ENCODE measurements at regions not wholly inside any gene's neighbourhood (a gene's known extent, or its start where the extent isn't known, plus 50 kb on each side); places are given as distances from the start of the nearest gene placed in this dataset.

GRCh38 chr2:16425462-16426336, 239.9 kb downstream of the CYRIA start:
- Histone ChIP-seq H3K9me3 (ENCODE audit: control insufficient read depth in 4 of 4, insufficient read depth in 3 of 4, low read length in 3 of 4) (no peaks in the 10 kb centered on the region), H3K4me1 (ENCODE audit: control insufficient read depth in 5 of 5, insufficient read depth in 5 of 5, low read length in 5 of 5) (peaks cover 0 to 6% (median 3%) of the 10 kb centered on the region in 5 donors), H3K36me3 (ENCODE audit: control insufficient read depth in 4 of 4, insufficient read depth in 4 of 4, low read length in 4 of 4) (no peaks in the 10 kb centered on the region), H3K4me3 (no peak overlapping the region), H3K27ac (ENCODE audit: low read depth in 1 of 2, low read length in 1 of 2) (no peak overlapping the region), H3K9ac (ENCODE audit: insufficient read depth in 1 of 2, low read length in 2 of 2) (no peak overlapping the region), H3K27me3 (ENCODE audit: control insufficient read depth in 3 of 3, insufficient read depth in 3 of 3, low read length in 2 of 3) (no peaks in the 10 kb centered on the region)
- peak; percentile 80 for ATAC-seq (ENCODE audit: insufficient read depth, low FRiP score)
- TF ChIP-seq CTCF (IDR thresholded peaks at IDR 0.05; ENCODE audit: control extremely low read depth, extremely low read depth), result no peak
- peak; percentile 78 to 90 (median 83) for DNase-seq
- 27 to 63% methylated on average over 6 of the region's 6 CpGs for WGBS, 2 donors

- DNase-seq (no peak), ATAC-seq (ENCODE audit: insufficient read depth, low FRiP score) (no peak)
- no peak for TF ChIP-seq CTCF (IDR thresholded peaks at IDR 0.05; ENCODE audit: control extremely low read depth, extremely low read depth)
- Histone ChIP-seq H3K4me3 (no peak overlapping the region), H3K4me1 (ENCODE audit: control insufficient read depth in 5 of 5, insufficient read depth in 5 of 5, low read length in 5 of 5) (no peaks in the 10 kb centered on the region), H3K9ac (ENCODE audit: insufficient read depth in 1 of 2, low read length in 2 of 2) (no peak overlapping the region), H3K27me3 (ENCODE audit: control insufficient read depth in 3 of 3, insufficient read depth in 3 of 3, low read length in 2 of 3) (no peaks in the 10 kb centered on the region), H3K27ac (ENCODE audit: low read depth in 1 of 2, low read length in 1 of 2) (no peak overlapping the region), H3K36me3 (ENCODE audit: control insufficient read depth in 4 of 4, insufficient read depth in 4 of 4, low read length in 4 of 4) (no peaks in the 10 kb centered on the region), H3K9me3 (ENCODE audit: control insufficient read depth in 4 of 4, insufficient read depth in 3 of 4, low read length in 3 of 4) (peaks cover 0 to 4% (median 0%) of the 10 kb centered on the region in 4 donors)
- WGBS, 2 donors, result 76 to 88% methylated on average over 1 of the region's 1 CpG
Observed at GRCh38 chr2:16420421-16420820, 245.2 kb downstream of the CYRIA start.

GRCh38 chr2:16417726-16418125, 247.9 kb downstream of the CYRIA start:
- 75 to 77% methylated on average over 3 of the region's 3 CpGs for WGBS, 2 donors
- ATAC-seq (ENCODE audit: insufficient read depth, low FRiP score) (no peak), DNase-seq (no peak)
- Histone ChIP-seq H3K27ac (ENCODE audit: low read depth in 1 of 2, low read length in 1 of 2) (no peak overlapping the region), H3K4me1 (ENCODE audit: control insufficient read depth in 5 of 5, insufficient read depth in 5 of 5, low read length in 5 of 5) (peaks cover 0 to 7% (median 0%) of the 10 kb centered on the region in 5 donors), H3K4me3 (no peak overlapping the region), H3K9ac (ENCODE audit: insufficient read depth in 1 of 2, low read length in 2 of 2) (no peak overlapping the region), H3K9me3 (ENCODE audit: control insufficient read depth in 4 of 4, insufficient read depth in 3 of 4, low read length in 3 of 4) (peaks cover 0 to 5% (median 0%) of the 10 kb centered on the region in 4 donors), H3K27me3 (ENCODE audit: control insufficient read depth in 3 of 3, insufficient read depth in 3 of 3, low read length in 2 of 3) (no peaks in the 10 kb centered on the region), H3K36me3 (ENCODE audit: control insufficient read depth in 4 of 4, insufficient read depth in 4 of 4, low read length in 4 of 4) (no peaks in the 10 kb centered on the region)
- TF ChIP-seq CTCF (IDR thresholded peaks at IDR 0.05; ENCODE audit: control extremely low read depth, extremely low read depth), result no peak
